GM23338 (cell line): ENCODE measurements at regions not wholly inside any gene's neighbourhood (a gene's known extent, or its start where the extent isn't known, plus 50 kb on each side); places are given as distances from the start of the nearest gene placed in this dataset.

Source experiments
- ATAC-seq: fragments of 200-7000 bp; cut with Tn5 transposase; 3 replicates; pipeline ENCODE4 v1.9.1; 2020
- DNase-seq: peaks from one replicate; pipeline ENCODE4 v3.0.0-alpha.2; 2015; ENCODE audit warnings: low spot score
- H2AFZ ChIP-seq: fragments of 200-600 bp; sonication (generic); 2 replicates; pipeline ENCODE4 v1.8.0; 2016; ENCODE audit warnings: antibody characterized with exemption, mild to moderate bottlenecking, moderate library complexity
- H3F3A ChIP-seq: fragments of 200-600 bp; sonication (generic); replicated peaks from 2 replicates; pipeline ENCODE4 v1.8.0; 2017; ENCODE audit warnings: antibody characterized with exemption, mixed run types, low read depth
- H3K27ac ChIP-seq: fragments of 200-600 bp; sonication (generic); 2 replicates; pipeline ENCODE4 v1.6.1; 2016; ENCODE audit warnings: low read depth
- H3K27me3 ChIP-seq: fragments of 200-600 bp; sonication (generic); 2 replicates; pipeline ENCODE4 v1.8.0; 2016; ENCODE audit warnings: mild to moderate bottlenecking, mixed run types, moderate library complexity; ENCODE audit not compliant: insufficient read depth
- H3K36me3 ChIP-seq: fragments of 200-600 bp; sonication (generic); 2 replicates; pipeline ENCODE4 v1.8.0; 2016; ENCODE audit warnings: mild to moderate bottlenecking; ENCODE audit not compliant: insufficient read depth
- H3K4me1 ChIP-seq: fragments of 200-600 bp; sonication (generic); 2 replicates; pipeline ENCODE4 v1.8.0; 2016; ENCODE audit warnings: mild to moderate bottlenecking, moderate library complexity; ENCODE audit not compliant: insufficient read depth
- H3K4me2 ChIP-seq: fragments of 200-600 bp; sonication (generic); 2 replicates; pipeline ENCODE4 v1.7.1; 2017; ENCODE audit warnings: mixed run types
- H3K4me3 ChIP-seq: fragments of 200-600 bp; sonication (generic); 2 replicates; pipeline ENCODE4 v1.6.1; 2016; ENCODE audit warnings: mixed run types
- H3K79me2 ChIP-seq: fragments of 200-600 bp; sonication (generic); replicated peaks from 2 replicates; pipeline ENCODE4 v1.8.0; 2017; ENCODE audit warnings: mild to moderate bottlenecking; ENCODE audit not compliant: insufficient read depth
- H3K9me2 ChIP-seq: fragments of 200-600 bp; sonication (generic); 2 replicates; pipeline ENCODE4 v1.8.0; 2017; ENCODE audit not compliant: insufficient read depth
- H4K20me1 ChIP-seq: fragments of 200-600 bp; sonication (generic); replicated peaks from 2 replicates; pipeline ENCODE4 v1.8.0; 2017; ENCODE audit warnings: mild to moderate bottlenecking; ENCODE audit not compliant: insufficient read depth
- H3K27ac Mint-ChIP-seq: 2 replicates; pipeline ENCODE4 v1.8.0; 2020; ENCODE audit warnings: inconsistent platforms, mild to moderate bottlenecking, moderate library complexity, mixed read lengths
- H3K27me3 Mint-ChIP-seq: 3 replicates; pipeline ENCODE4 v1.8.0; 2022; ENCODE audit warnings: low read depth, mild to moderate bottlenecking, moderate library complexity, mixed read lengths, inconsistent platforms; ENCODE audit not compliant: insufficient read depth, poor library complexity
- H3K36me3 Mint-ChIP-seq: 3 replicates; pipeline ENCODE4 v1.8.0; 2021; ENCODE audit warnings: low read depth, mild to moderate bottlenecking, inconsistent platforms, moderate library complexity, mixed read lengths
- H3K4me1 Mint-ChIP-seq: 3 replicates; pipeline ENCODE4 v1.8.0; 2020; ENCODE audit warnings: mild to moderate bottlenecking, inconsistent platforms, mixed read lengths
- H3K4me3 Mint-ChIP-seq: 3 replicates; pipeline ENCODE4 v1.8.0; 2021; ENCODE audit warnings: moderate library complexity, mild to moderate bottlenecking, inconsistent platforms, mixed read lengths
- H3K9me3 Mint-ChIP-seq: 3 replicates; pipeline ENCODE4 v1.8.0; 2020; ENCODE audit warnings: moderate library complexity, mild to moderate bottlenecking, inconsistent platforms, mixed read lengths
- EZH2phosphoT487 ChIP-seq: fragments of 200-600 bp; sonication (generic); IDR thresholded peaks from one replicate; pipeline ENCODE4 v1.8.1; 2018; ENCODE audit warnings: antibody characterized with exemption; ENCODE audit not compliant: unreplicated experiment
- JUNB ChIP-seq: IDR thresholded peaks from one replicate; pipeline ENCODE4 v1.6.1; 2016; ENCODE audit warnings: antibody characterized with exemption; ENCODE audit not compliant: unreplicated experiment
- NANOG ChIP-seq: IDR thresholded peaks from 2 replicates; pipeline ENCODE4 v1.6.1; 2016; ENCODE audit warnings: antibody characterized with exemption, borderline replicate concordance
- ZNF114 ChIP-seq: fragments of 250-450 bp; sonication (Bioruptor Pico); IDR thresholded peaks from 2 replicates; pipeline ENCODE4 v1.5.0; 2020; ENCODE audit warnings: mild to moderate bottlenecking, moderate library complexity
- ZNF331 ChIP-seq: fragments of 250-450 bp; sonication (Bioruptor Pico); IDR thresholded peaks from 2 replicates; pipeline ENCODE4 v1.5.0; 2020; ENCODE audit warnings: low read depth, mild to moderate bottlenecking, moderate library complexity
- TF ChIP-seq, protein P1 (sequence below): IDR thresholded peaks from one replicate; pipeline ENCODE4 v1.6.1; 2018; ENCODE audit warnings: antibody characterized with exemption; ENCODE audit not compliant: unreplicated experiment
- TF ChIP-seq, protein P2 (sequence below), 2 experiments: fragments of 200-600 bp in 1 of 2; sonication (generic) in 1 of 2; conservative IDR thresholded peaks; 2 replicates each; pipeline versions ENCODE4 v1.5.1 to v1.6.1; 2016 to 2017; ENCODE audit warnings: antibody characterized with exemption in 2 of 2, low read depth in 2 of 2, mild to moderate bottlenecking in 2 of 2, moderate library complexity in 1 of 2
- TF ChIP-seq, protein P3 (sequence below): IDR thresholded peaks from 2 replicates; pipeline ENCODE4 v1.6.1; 2016; ENCODE audit warnings: antibody characterized with exemption

DNA sequence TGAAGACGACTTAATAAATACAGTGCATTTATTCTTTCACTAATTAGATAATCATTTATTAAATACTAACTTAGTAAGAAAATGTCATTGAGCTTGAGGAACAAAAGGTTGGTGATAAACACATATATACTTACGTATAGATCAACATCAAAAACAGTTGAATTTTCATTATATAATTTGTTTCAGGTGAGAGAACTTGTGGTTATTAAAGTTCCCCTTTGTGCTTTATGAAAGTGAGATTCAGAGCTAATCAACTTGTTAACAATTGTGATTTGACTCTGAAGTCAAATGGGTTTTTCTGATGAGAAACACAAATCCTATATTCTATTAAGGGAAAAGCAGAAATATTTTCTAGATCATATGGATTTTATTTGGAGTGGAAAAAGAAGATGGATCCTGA, 524.0 kb downstream of the SOX11 start (continued):
- TF ChIP-seq, protein P1, sequence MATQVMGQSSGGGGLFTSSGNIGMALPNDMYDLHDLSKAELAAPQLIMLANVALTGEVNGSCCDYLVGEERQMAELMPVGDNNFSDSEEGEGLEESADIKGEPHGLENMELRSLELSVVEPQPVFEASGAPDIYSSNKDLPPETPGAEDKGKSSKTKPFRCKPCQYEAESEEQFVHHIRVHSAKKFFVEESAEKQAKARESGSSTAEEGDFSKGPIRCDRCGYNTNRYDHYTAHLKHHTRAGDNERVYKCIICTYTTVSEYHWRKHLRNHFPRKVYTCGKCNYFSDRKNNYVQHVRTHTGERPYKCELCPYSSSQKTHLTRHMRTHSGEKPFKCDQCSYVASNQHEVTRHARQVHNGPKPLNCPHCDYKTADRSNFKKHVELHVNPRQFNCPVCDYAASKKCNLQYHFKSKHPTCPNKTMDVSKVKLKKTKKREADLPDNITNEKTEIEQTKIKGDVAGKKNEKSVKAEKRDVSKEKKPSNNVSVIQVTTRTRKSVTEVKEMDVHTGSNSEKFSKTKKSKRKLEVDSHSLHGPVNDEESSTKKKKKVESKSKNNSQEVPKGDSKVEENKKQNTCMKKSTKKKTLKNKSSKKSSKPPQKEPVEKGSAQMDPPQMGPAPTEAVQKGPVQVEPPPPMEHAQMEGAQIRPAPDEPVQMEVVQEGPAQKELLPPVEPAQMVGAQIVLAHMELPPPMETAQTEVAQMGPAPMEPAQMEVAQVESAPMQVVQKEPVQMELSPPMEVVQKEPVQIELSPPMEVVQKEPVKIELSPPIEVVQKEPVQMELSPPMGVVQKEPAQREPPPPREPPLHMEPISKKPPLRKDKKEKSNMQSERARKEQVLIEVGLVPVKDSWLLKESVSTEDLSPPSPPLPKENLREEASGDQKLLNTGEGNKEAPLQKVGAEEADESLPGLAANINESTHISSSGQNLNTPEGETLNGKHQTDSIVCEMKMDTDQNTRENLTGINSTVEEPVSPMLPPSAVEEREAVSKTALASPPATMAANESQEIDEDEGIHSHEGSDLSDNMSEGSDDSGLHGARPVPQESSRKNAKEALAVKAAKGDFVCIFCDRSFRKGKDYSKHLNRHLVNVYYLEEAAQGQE, result no peak
- no peak for TF ChIP-seq ZNF114
- TF ChIP-seq, protein P2, sequence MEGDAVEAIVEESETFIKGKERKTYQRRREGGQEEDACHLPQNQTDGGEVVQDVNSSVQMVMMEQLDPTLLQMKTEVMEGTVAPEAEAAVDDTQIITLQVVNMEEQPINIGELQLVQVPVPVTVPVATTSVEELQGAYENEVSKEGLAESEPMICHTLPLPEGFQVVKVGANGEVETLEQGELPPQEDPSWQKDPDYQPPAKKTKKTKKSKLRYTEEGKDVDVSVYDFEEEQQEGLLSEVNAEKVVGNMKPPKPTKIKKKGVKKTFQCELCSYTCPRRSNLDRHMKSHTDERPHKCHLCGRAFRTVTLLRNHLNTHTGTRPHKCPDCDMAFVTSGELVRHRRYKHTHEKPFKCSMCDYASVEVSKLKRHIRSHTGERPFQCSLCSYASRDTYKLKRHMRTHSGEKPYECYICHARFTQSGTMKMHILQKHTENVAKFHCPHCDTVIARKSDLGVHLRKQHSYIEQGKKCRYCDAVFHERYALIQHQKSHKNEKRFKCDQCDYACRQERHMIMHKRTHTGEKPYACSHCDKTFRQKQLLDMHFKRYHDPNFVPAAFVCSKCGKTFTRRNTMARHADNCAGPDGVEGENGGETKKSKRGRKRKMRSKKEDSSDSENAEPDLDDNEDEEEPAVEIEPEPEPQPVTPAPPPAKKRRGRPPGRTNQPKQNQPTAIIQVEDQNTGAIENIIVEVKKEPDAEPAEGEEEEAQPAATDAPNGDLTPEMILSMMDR (conservative IDR thresholded peaks at IDR 0.05; ENCODE audit: low read depth in 2 of 2), result no peak
- no peak for TF ChIP-seq ZNF331
- TF ChIP-seq JUNB, result no peak
- no peak for TF ChIP-seq EZH2phosphoT487
- TF ChIP-seq, protein P3, sequence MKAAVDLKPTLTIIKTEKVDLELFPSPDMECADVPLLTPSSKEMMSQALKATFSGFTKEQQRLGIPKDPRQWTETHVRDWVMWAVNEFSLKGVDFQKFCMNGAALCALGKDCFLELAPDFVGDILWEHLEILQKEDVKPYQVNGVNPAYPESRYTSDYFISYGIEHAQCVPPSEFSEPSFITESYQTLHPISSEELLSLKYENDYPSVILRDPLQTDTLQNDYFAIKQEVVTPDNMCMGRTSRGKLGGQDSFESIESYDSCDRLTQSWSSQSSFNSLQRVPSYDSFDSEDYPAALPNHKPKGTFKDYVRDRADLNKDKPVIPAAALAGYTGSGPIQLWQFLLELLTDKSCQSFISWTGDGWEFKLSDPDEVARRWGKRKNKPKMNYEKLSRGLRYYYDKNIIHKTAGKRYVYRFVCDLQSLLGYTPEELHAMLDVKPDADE, result no peak
- no peak for TF ChIP-seq NANOG

DNA sequence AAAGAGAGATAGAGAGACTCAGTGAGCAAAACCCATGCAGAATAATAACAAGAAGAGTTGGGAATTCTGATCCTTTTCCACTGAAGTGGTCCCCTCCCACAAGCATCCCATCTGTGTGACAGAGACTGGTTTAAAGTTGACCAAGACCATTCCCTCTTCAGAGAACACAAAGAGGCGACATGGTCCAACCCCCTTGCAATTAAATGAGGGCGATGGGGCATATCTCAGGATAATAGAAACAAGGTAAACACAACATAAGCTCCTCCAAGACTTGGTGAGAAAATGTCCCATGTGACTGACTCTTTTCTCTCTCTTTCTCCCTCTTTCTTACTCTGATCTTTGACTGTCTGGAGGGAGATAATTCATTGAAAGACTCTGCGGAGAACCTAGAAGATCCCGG, 526.7 kb downstream of the SOX11 start:
- Histone ChIP-seq H3K4me3 (no peak overlapping the region), H3K27ac (no peak overlapping the region), H3F3A (no peaks in the 10 kb centered on the region), H4K20me1 (no peaks in the 10 kb centered on the region), H3K27me3 (no peaks in the 10 kb centered on the region), H3K79me2 (no peaks in the 10 kb centered on the region), H3K9me2 (no peaks in the 10 kb centered on the region), H3K36me3 (no peaks in the 10 kb centered on the region), H2AFZ (no peak overlapping the region), H3K4me2 (no peak overlapping the region), H3K4me1 (no peaks in the 10 kb centered on the region)
- Mint-ChIP-seq H3K27me3 (no peaks in the 10 kb centered on the region), H3K27ac (no peak overlapping the region), H3K4me1 (no peaks in the 10 kb centered on the region), H3K9me3 (peaks cover 72% of the 10 kb centered on the region), H3K36me3 (no peaks in the 10 kb centered on the region), H3K4me3 (no peak overlapping the region)
- ATAC-seq, result no peak
- DNase-seq, result no peak
- no peak for TF ChIP-seq ZNF331
- TF ChIP-seq ZNF114, result no peak
- TF ChIP-seq, protein P1, result no peak
